A549 (cell line): ENCODE measurements at regions not wholly inside any gene's neighbourhood (a gene's known extent, or its start where the extent isn't known, plus 50 kb on each side); places are given as distances from the start of the nearest gene placed in this dataset.

Experiments
- HDAC2 ChIP-seq: fragments of 200-600 bp; sonication (generic); IDR thresholded peaks from 2 replicates; pipeline ENCODE4 v1.6.1; 2016
- NR3C1 ChIP-seq: fragments of >200 bp; sonication (Bioruptor Twin); formaldehyde crosslinking; IDR thresholded peaks from 3 replicates; pipeline ENCODE4 v1.6.1; 2017
- PHF8 ChIP-seq: fragments of 200-600 bp; sonication (generic); IDR thresholded peaks from 2 replicates; pipeline ENCODE4 v1.6.1; 2016; ENCODE audit warnings: low read depth, mild to moderate bottlenecking, antibody characterized with exemption, moderate library complexity, borderline replicate concordance
- POLR2A ChIP-seq: IDR thresholded peaks from 2 replicates; pipeline ENCODE4 v1.6.1; 2012; ENCODE audit warnings: mild to moderate bottlenecking, low read length
- RCOR1 ChIP-seq: fragments of 150-350 bp; IDR thresholded peaks from 2 replicates; pipeline ENCODE4 v1.6.1; 2014; ENCODE audit warnings: antibody characterized with exemption, low read length, low read depth
- RNF2 ChIP-seq: fragments of 200-600 bp; sonication (generic); IDR thresholded peaks from 2 replicates; pipeline ENCODE4 v1.6.1; 2016; ENCODE audit warnings: low read depth, mild to moderate bottlenecking, antibody characterized with exemption, moderate library complexity, borderline replicate concordance
- SMC3 ChIP-seq: fragments of >200 bp; sonication (Bioruptor Twin); formaldehyde crosslinking; IDR thresholded peaks from 3 replicates; pipeline ENCODE4 v1.6.1; 2018; ENCODE audit warnings: inconsistent platforms
- ZSCAN20 ChIP-seq: fragments of 250-450 bp; sonication (Bioruptor Pico); IDR thresholded peaks from 2 replicates; pipeline ENCODE4 v1.8.0; 2022; ENCODE audit warnings: mild to moderate bottlenecking, moderate library complexity
- TF ChIP-seq, protein P1 (sequence below): fragments of >200 bp; sonication (Bioruptor Twin); formaldehyde crosslinking; IDR thresholded peaks from 3 replicates; pipeline ENCODE4 v1.5.1; 2016
- TF ChIP-seq, protein P2 (sequence below): fragments of 450-650 bp; IDR thresholded peaks from 2 replicates; pipeline ENCODE4 v1.6.1; 2014; ENCODE audit warnings: antibody characterized with exemption
- TF ChIP-seq, protein P3 (sequence below): fragments of 200-600 bp; sonication (generic); IDR thresholded peaks from 2 replicates; pipeline ENCODE4 v1.6.1; 2016; ENCODE audit warnings: antibody characterized with exemption, mild to moderate bottlenecking, moderate library complexity

DNA sequence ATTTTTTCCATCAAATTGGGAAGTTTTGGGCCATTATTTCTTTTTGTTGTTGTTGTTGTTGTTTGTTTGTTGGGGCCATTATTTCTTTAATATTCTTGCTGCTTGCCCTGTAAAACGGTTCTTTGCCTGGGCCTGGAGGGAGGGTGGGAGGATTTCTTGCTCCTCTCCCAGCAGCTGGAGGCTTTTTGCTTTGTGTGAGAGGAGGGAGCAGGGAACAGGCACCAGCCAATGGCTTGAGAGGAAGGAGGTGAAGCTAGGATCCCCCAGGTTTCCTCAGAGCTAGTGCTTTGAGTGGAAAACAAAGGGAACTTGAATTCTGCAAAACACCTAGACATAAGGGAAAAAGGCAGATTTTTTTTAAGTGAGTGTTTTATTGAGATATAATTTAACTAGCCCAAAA is 61.2 kb upstream of the DNAJC19 start:
- TF ChIP-seq HDAC2 (no peak), NR3C1 (no peak), RNF2 (no peak), POLR2A (no peak), ZSCAN20 (CRISPR knock-in tag) (no peak), PHF8 (no peak), RCOR1 (no peak), SMC3 (no peak)
- TF ChIP-seq, protein P1, sequence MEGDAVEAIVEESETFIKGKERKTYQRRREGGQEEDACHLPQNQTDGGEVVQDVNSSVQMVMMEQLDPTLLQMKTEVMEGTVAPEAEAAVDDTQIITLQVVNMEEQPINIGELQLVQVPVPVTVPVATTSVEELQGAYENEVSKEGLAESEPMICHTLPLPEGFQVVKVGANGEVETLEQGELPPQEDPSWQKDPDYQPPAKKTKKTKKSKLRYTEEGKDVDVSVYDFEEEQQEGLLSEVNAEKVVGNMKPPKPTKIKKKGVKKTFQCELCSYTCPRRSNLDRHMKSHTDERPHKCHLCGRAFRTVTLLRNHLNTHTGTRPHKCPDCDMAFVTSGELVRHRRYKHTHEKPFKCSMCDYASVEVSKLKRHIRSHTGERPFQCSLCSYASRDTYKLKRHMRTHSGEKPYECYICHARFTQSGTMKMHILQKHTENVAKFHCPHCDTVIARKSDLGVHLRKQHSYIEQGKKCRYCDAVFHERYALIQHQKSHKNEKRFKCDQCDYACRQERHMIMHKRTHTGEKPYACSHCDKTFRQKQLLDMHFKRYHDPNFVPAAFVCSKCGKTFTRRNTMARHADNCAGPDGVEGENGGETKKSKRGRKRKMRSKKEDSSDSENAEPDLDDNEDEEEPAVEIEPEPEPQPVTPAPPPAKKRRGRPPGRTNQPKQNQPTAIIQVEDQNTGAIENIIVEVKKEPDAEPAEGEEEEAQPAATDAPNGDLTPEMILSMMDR, result no peak
- TF ChIP-seq, protein P2, sequence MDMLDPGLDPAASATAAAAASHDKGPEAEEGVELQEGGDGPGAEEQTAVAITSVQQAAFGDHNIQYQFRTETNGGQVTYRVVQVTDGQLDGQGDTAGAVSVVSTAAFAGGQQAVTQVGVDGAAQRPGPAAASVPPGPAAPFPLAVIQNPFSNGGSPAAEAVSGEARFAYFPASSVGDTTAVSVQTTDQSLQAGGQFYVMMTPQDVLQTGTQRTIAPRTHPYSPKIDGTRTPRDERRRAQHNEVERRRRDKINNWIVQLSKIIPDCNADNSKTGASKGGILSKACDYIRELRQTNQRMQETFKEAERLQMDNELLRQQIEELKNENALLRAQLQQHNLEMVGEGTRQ, result no peak
- TF ChIP-seq, protein P3, sequence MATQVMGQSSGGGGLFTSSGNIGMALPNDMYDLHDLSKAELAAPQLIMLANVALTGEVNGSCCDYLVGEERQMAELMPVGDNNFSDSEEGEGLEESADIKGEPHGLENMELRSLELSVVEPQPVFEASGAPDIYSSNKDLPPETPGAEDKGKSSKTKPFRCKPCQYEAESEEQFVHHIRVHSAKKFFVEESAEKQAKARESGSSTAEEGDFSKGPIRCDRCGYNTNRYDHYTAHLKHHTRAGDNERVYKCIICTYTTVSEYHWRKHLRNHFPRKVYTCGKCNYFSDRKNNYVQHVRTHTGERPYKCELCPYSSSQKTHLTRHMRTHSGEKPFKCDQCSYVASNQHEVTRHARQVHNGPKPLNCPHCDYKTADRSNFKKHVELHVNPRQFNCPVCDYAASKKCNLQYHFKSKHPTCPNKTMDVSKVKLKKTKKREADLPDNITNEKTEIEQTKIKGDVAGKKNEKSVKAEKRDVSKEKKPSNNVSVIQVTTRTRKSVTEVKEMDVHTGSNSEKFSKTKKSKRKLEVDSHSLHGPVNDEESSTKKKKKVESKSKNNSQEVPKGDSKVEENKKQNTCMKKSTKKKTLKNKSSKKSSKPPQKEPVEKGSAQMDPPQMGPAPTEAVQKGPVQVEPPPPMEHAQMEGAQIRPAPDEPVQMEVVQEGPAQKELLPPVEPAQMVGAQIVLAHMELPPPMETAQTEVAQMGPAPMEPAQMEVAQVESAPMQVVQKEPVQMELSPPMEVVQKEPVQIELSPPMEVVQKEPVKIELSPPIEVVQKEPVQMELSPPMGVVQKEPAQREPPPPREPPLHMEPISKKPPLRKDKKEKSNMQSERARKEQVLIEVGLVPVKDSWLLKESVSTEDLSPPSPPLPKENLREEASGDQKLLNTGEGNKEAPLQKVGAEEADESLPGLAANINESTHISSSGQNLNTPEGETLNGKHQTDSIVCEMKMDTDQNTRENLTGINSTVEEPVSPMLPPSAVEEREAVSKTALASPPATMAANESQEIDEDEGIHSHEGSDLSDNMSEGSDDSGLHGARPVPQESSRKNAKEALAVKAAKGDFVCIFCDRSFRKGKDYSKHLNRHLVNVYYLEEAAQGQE, result no peak
